Stimulated activated CD8-positive, alpha-beta memory T cell treated with anti-CD3 and anti-CD28 coated beads, Interleukin-4, amount 100 ng/mL, for 48 hours (primary cell): ENCODE measurements at regions not wholly inside any gene's neighbourhood (a gene's known extent, or its start where the extent isn't known, plus 50 kb on each side); places are given as distances from the start of the nearest gene placed in this dataset.
A peak's percentile ranks its signal among the peaks of the same experiment; 100 is the strongest.

ENCODE experiments used
- DNase-seq: peaks from one replicate; pipeline ENCODE4 v3.0.0-alpha.2; 2020

GRCh38 chr13:97057176-97057575 is 62.9 kb upstream of the OXGR1 start:
- no peak for DNase-seq

- no peak for DNase-seq
These were observed 64.1 kb upstream of the OXGR1 start for GRCh38 chr13:97058391-97058790.

- no peak for DNase-seq
These were observed 64.7 kb upstream of the OXGR1 start for GRCh38 chr13:97058926-97059325.

- DNase-seq, result no peak
These were observed 73.0 kb upstream of the OXGR1 start for GRCh38 chr13:97067017-97067895.

GRCh38 chr13:97068151-97068550 is 73.9 kb upstream of the OXGR1 start:
- no peak for DNase-seq

GRCh38 chr13:97069050-97069815 is 75.0 kb upstream of the OXGR1 start:
- no peak for DNase-seq

- no peak for DNase-seq
These were observed 78.0 kb upstream of the OXGR1 start for GRCh38 chr13:97072297-97072696.

- no peak for DNase-seq
These were observed 80.3 kb upstream of the OXGR1 start for GRCh38 chr13:97074618-97075017.

- no peak for DNase-seq
These were observed 82.6 kb upstream of the OXGR1 start for GRCh38 chr13:97076898-97077297.

GRCh38 chr13:97077341-97077740 is 83.1 kb upstream of the OXGR1 start:
- no peak for DNase-seq

- DNase-seq, result no peak
These were observed 85.5 kb upstream of the OXGR1 start for GRCh38 chr13:97079726-97080125.

- no peak for DNase-seq
These were observed 88.4 kb upstream of the OXGR1 start for GRCh38 chr13:97082461-97083207.

GRCh38 chr13:97091196-97091595 is 96.9 kb upstream of the OXGR1 start:
- no peak for DNase-seq

- DNase-seq, result no peak
These were observed 106.5 kb upstream of the OXGR1 start for GRCh38 chr13:97100821-97101220.

- no peak for DNase-seq
These were observed 107.8 kb upstream of the OXGR1 start for GRCh38 chr13:97101912-97102708.

GRCh38 chr13:97106323-97106722 is 112.0 kb upstream of the OXGR1 start:
- no peak for DNase-seq

- no peak for DNase-seq
These were observed 113.7 kb upstream of the OXGR1 start for GRCh38 chr13:97107815-97108529.

- no peak for DNase-seq
These were observed 113.6 kb upstream of the MBNL2 start for GRCh38 chr13:97108530-97108900.

- DNase-seq, result no peak
These were observed 112.9 kb upstream of the MBNL2 start for GRCh38 chr13:97109256-97109655.

- peak; percentile 89 for DNase-seq
These were observed 112.2 kb upstream of the MBNL2 start for GRCh38 chr13:97109841-97110492.

GRCh38 chr13:97110936-97111335 is 111.2 kb upstream of the MBNL2 start:
- DNase-seq, result no peak
